MG63 (cell line): ENCODE measurements at regions not wholly inside any gene's neighbourhood (a gene's known extent, or its start where the extent isn't known, plus 50 kb on each side); places are given as distances from the start of the nearest gene placed in this dataset.
"Not testable (repeated sequence)": the region's sequence is repeated elsewhere in the genome, so short reads cannot be mapped to it uniquely, and the experiment has no call there.

Experiments used
- DNase-seq: peaks from one replicate; pipeline ENCODE4 v3.0.0-alpha.2; 2020
- H3K27me3 ChIP-seq: fragments of 250-450 bp; sonication (Bioruptor Pico); 2 replicates; pipeline ENCODE4 v1.5.1; 2020; ENCODE audit warnings: mild to moderate bottlenecking, moderate library complexity
- H3K36me3 ChIP-seq: fragments of 250-450 bp; sonication (Bioruptor Pico); 2 replicates; pipeline ENCODE4 v1.5.1; 2020; ENCODE audit warnings: mild to moderate bottlenecking, moderate library complexity
- H3K4me3 ChIP-seq: fragments of 250-450 bp; sonication (Bioruptor Pico); 2 replicates; pipeline ENCODE4 v1.5.1; 2020; ENCODE audit warnings: mild to moderate bottlenecking, moderate library complexity
- H3K9me3 ChIP-seq: fragments of 250-450 bp; sonication (Bioruptor Pico); 2 replicates; pipeline ENCODE4 v1.5.1; 2020; ENCODE audit warnings: mild to moderate bottlenecking, moderate library complexity

DNA sequence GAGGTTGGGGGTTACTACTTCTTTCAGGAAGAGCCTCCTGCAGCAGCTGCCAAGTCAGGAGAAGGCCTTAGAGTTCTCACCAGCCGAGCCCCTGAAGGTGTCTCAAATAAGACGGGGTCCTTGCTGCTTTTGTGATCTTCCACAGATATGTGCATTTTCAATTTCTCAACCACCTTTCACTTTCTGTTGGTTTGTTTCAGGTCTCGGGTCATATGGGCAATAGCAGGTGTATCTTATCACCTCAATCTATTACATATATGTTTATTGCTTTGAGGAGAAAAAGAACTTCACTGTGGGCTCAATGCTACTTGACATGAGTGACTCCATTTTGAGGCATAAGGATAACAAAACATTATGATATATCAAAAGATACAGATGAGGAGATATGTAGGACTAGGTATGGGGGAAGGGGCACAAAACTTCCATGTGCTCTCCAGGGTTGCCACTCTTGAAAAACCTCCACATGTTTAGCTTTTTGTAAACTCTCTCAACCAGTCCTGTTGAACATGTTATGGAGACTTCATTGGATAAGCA is 1171.4 kb upstream of the ADGRL2 start:
- DNase-seq = no peak
- H3K27me3 ChIP-seq = no peaks in the 10 kb centered on the region
- H3K4me3 ChIP-seq = no peak overlapping the region
- no peaks in the 10 kb centered on the region for H3K9me3 ChIP-seq
- H3K36me3 ChIP-seq = no peaks in the 10 kb centered on the region

DNA sequence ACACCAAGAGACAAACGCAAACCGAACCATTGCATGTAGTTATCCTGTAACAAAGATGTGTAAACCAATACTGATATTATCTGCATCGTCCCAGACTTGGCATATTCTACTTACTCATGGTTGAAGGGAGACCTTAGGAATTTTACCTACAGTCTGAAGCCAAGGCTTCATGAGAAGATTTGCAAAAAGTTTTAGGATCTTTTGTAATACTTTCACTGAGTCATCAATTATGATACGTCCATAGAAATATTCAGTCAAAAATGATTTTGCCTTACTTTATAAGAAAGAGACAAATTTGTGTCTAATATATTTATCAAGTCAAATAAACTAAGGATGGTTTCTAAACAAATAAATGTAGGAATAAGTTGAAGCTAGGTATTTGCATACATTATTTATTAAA is 1176.1 kb upstream of the ADGRL2 start:
- Histone ChIP-seq H3K27me3 (no peaks in the 10 kb centered on the region), H3K4me3 (no peak overlapping the region), H3K36me3 (no peaks in the 10 kb centered on the region), H3K9me3 (no peaks in the 10 kb centered on the region)
- DNase-seq = no peak

DNA sequence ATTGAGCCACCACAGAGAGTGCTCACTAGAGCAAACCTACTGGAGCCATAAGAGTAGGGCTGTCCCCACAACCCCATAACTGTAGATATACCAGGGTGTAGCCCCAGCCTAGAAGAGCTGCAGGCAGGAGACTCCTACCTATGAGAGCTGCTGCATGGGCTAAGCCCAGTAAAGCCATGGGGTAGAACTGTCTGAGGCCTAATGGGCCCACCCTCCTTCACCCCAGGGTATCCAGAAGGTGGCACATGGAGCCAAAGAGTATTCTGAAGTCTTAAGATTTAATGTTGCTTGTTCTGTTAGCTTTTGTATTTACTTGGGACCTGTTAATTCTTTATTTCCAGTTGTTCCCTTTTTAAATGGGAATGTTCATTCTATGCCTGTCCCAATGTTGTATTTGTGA is 1193.7 kb upstream of the ADGRL2 start:
- DNase-seq = no peak
- Histone ChIP-seq H3K27me3 (no peaks in the 10 kb centered on the region), H3K36me3 (no peaks in the 10 kb centered on the region), H3K4me3 (no peak overlapping the region), H3K9me3 (no peaks in the 10 kb centered on the region)

DNA sequence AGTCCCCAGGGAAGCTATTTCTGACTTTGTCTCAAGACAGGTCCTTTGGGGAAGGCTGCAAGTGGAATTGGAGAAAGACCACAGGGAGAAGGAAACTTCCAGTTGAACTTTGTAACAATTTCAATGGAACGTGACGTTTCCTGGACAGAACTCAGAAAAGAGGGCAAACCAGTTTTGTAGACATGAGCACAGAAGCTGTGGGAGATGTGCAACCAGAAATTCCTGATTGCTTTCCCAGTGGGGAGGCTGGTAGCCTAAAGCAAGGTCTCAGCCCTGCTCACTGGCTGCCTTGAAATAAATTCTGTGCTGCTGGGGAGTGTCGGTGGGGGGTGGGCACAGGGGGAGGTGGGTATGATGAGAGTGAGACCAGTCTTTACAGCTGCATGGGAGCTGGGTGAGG is 1206.7 kb upstream of the ADGRL2 start:
- Histone ChIP-seq H3K4me3 (no peak overlapping the region), H3K9me3 (no peaks in the 10 kb centered on the region), H3K36me3 (no peaks in the 10 kb centered on the region), H3K27me3 (no peaks in the 10 kb centered on the region)
- no peak for DNase-seq

DNA sequence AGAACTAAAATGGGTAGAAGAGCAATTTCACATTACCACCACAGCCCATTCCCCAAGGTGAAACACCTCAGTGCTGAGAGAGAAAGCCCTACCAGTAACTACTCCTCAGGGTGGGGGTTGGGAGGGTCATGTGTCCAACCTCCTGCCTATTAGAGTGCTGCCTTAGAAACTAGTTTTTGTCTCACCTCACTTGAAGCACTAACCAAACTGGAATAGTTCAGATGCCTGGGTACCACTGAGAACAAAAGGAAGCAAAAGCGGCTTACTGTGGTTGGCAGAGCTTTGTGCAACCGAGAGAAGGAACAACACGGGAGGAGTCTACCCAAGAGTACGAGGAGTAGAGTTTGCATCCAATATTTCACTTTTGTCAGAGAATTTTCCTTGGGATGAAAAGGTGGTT is 1207.5 kb upstream of the ADGRL2 start:
- Histone ChIP-seq H3K9me3 (no peaks in the 10 kb centered on the region), H3K27me3 (no peaks in the 10 kb centered on the region)

DNA sequence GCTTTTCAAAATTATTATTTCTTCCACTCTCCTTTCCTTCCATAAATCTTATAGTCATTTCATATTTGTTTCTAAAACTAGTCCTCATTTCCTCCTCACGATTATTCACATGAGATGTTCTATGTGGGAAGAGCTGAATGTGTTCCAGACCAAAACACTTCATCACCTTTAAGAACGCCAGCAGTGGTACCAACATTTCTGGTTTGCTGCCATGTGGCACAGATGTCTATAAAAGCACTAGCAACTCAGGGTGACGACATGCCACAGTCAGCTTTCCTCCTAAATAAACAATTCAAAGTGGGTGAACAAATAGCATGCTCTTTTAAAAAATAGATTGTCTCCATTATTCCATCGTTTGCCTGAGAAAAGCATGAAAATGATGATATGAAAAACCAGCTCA is 1217.8 kb upstream of the ADGRL2 start:
- H3K36me3 ChIP-seq = no peaks in the 10 kb centered on the region
- H3K4me3 ChIP-seq = no peak overlapping the region
- DNase-seq = peak; percentile 38
- H3K27me3 ChIP-seq = no peaks in the 10 kb centered on the region
- H3K9me3 ChIP-seq = no peaks in the 10 kb centered on the region; the same call in 1 of the 2 replicates

More for the DNA sequence above, 1207.5 kb upstream of the ADGRL2 start:
- H3K4me3 ChIP-seq = no peak overlapping the region
- H3K36me3 ChIP-seq = no peaks in the 10 kb centered on the region
- DNase-seq = no peak

DNA sequence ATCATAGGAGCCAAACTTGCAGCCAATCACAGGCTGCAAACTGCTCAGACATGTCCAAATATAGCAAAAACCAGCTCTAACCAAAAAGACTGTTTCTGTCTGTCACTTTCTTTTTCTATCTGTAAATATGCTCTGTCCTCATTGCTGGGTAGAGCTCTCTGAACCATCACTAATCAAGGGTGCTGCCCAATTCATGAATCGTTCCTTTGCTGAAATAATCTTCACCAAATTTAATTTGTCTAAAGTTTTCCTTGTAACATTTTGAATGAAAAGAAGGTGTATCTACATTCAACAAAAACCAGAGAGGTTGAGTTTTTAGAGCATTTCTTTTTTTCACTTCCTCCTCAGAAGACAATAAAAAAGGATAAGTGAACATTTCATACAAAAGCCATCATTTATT is 1221.7 kb upstream of the ADGRL2 start:
- DNase-seq = no peak
- no peaks in the 10 kb centered on the region for H3K36me3 ChIP-seq
- no peak overlapping the region for H3K4me3 ChIP-seq
- no peaks in the 10 kb centered on the region; the same call in 1 of the 2 replicates for H3K9me3 ChIP-seq
- H3K27me3 ChIP-seq = no peaks in the 10 kb centered on the region

DNA sequence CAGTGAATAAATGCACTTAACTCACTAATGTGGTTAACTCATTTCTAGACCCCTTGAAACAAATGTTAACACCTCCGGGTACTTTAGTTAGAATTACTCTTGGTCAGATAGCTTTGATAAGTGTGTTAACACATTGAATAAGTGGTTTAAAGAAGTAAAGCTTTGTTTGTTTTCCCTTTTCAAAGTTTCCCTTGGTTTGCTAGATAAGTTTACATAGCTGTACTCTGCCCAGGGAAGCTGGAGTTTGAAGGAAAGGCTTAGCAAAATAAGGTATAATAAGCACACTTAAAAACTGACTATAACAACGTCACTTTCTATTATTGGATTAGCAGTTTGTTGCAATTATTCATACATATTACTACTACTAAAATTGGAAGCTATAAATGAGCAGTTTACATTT is 1233.9 kb upstream of the ADGRL2 start:
- Histone ChIP-seq H3K36me3 (no peaks in the 10 kb centered on the region), H3K4me3 (no peak overlapping the region), H3K27me3 (no peaks in the 10 kb centered on the region), H3K9me3 (no peaks in the 10 kb centered on the region)
- DNase-seq = no peak

DNA sequence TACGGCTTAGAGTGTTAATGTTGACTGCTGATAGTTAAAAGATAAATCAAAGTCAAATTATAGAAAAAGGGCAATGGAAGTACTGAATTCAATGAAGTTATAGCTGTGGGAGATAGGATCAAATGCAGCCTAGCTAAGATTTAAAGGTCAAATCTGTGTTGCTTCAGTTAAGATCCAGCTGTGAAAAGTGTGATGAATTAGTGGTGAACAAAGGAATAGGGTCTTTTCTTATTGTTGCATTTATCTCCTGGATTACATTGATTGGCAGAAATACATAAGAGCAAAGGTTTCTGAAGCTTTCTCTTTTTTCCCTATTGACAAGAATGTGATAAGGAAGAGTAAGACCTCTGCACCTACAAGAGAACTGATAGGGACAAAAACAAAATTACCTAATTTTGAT is 1234.6 kb upstream of the ADGRL2 start:
- Histone ChIP-seq H3K27me3 (no peaks in the 10 kb centered on the region), H3K4me3 (no peak overlapping the region), H3K9me3 (no peaks in the 10 kb centered on the region), H3K36me3 (no peaks in the 10 kb centered on the region)
- DNase-seq = no peak

DNA sequence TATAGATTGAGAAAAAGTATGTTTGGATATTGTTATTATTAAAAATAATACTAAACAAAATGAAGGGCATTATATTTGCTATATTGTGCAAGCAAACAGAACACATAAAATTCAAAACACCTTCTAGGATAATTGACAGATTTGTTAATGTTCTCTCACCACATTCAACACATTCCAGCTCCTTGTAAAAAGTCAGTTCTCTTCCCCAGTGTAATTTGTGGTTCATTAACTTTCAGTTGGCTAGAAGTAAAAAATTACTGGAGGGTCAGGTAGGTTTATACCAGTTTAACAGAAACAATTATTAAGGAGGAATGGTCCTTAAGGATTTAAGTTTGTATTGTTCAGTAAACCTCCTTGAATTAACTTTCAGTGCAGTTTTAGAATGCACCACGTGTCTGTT is 1235.3 kb upstream of the ADGRL2 start:
- Histone ChIP-seq H3K9me3 (no peaks in the 10 kb centered on the region), H3K27me3 (no peaks in the 10 kb centered on the region), H3K4me3 (no peak overlapping the region), H3K36me3 (no peaks in the 10 kb centered on the region)
- DNase-seq = no peak

DNA sequence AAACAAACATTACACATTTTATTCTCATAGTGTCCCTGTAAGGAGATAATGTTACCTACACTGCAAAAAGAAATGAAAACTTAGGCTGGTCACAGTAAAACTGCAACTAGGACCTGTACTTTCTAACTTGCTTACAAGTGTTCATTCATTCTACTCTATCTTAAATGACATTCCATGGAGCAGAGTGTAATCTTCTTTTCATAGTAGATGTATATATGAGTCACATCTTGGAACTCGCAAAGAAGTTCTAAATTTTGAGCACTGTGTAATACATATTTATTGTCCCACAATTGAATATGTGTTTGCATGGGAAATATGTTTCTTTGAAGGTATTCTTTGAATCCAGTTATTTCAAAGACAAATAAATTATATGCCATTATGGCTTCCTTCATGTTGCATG is 1258.5 kb upstream of the ADGRL2 start:
- no peaks in the 10 kb centered on the region for H3K27me3 ChIP-seq
- no peaks in the 10 kb centered on the region for H3K36me3 ChIP-seq
- no peak overlapping the region for H3K4me3 ChIP-seq
- DNase-seq = no peak
- no peaks in the 10 kb centered on the region for H3K9me3 ChIP-seq

DNA sequence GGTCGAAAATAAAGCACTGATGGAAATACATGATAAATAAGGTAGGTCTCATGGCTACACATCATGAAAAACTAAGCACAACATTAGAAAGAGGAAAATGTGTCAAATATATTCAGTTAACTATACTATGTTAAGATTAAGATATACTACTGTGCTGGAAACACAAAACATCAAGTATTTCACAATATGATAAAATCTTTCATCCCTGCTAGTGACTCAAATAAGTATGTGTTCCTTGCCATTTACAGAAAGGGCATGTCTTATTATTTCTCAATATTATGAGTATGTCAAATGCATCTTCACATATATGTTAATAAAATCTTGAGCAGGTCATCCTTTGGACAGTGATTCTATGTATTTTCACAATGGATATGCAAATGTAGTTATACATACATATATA is 1260.1 kb upstream of the ADGRL2 start:
- H3K9me3 ChIP-seq = no peaks in the 10 kb centered on the region
- no peaks in the 10 kb centered on the region for H3K36me3 ChIP-seq
- no peak overlapping the region for H3K4me3 ChIP-seq
- H3K27me3 ChIP-seq = no peaks in the 10 kb centered on the region
- DNase-seq = no peak

DNA sequence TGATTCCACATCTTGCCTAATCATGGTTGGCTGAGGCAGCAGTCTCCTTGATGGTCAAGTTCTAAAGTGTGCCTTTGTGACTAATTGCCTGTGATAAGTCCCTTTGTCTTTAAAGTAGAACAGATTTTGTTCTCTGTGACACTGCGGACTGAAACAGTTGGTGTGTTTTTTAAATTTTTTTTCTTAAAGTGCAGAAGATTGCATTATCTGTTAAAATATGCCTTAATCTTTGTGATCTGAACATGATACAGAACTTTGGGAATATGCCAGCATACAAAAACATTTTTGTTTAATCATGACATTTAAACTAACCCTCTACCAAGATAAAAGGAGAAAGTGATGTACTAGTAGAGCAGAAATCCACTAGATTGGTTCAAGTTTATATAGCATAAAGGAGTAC is 1260.6 kb upstream of the ADGRL2 start:
- DNase-seq = no peak
- H3K9me3 ChIP-seq = no peaks in the 10 kb centered on the region
- no peaks in the 10 kb centered on the region for H3K36me3 ChIP-seq
- no peak overlapping the region for H3K4me3 ChIP-seq
- no peaks in the 10 kb centered on the region for H3K27me3 ChIP-seq

DNA sequence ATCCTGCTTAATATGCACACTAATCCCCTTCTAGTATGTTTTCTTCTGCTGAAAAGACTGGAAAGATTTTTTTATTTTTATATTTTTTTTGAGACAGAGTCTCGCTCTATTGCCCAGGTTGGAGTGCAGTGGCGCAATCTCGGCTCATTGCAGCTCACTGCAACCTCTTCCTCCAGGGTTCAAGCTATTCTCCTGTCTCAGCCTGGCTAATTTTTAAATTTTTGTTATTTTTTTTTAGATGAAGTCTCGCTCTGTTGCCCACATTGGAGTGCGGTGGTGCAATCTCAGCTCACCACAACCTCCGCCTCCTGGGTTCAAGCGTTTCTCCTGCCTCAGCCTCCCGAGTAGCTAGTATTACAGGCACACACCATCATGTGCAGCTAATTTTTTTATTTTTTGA is 1261.4 kb upstream of the ADGRL2 start:
- not testable (repeated sequence) for DNase-seq, H3K36me3 ChIP-seq, H3K4me3 ChIP-seq, H3K9me3 ChIP-seq, H3K27me3 ChIP-seq

DNA sequence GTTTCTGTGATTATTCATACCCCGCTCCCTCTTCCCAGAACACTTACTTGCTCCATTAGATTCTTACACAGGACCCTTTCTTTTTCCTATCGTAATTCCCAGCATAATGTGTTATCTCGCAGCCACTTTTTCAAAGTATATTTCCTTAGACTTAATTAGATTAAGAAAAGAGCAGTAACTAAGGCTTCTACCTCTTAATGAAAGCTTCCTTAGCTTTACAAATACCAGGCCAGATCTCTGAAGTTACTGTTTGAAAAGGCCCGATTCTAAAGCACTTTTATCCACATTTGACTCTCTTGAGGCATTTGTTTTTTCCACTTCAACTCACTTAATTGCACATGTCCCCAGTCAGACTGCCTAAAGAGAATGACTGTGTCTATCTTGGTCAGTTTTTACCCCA is 1264.3 kb upstream of the ADGRL2 start:
- DNase-seq = no peak
- H3K4me3 ChIP-seq = no peak overlapping the region
- H3K27me3 ChIP-seq = no peaks in the 10 kb centered on the region
- no peaks in the 10 kb centered on the region for H3K9me3 ChIP-seq
- H3K36me3 ChIP-seq = no peaks in the 10 kb centered on the region

DNA sequence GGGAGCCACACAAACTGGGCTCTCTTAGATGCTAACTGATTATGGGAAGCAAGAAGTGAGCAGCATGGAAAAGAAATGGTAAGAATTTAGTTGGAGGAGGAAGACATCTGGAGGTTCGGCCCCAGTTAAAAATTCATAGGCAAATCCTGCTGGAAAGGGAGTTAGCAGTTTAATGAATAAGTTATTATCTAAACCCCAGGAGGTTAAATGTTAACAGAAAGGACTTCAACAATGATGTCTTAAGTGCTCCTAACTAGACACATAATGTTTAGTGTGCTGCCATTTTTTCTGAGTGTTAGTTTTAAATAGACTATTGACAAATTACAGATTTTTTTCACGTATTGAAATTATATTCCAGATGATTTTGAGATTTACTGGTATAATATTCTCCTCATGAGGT is 1265.3 kb upstream of the ADGRL2 start:
- Histone ChIP-seq H3K27me3 (no peaks in the 10 kb centered on the region), H3K4me3 (no peak overlapping the region), H3K9me3 (no peaks in the 10 kb centered on the region), H3K36me3 (no peaks in the 10 kb centered on the region)
- DNase-seq = no peak

DNA sequence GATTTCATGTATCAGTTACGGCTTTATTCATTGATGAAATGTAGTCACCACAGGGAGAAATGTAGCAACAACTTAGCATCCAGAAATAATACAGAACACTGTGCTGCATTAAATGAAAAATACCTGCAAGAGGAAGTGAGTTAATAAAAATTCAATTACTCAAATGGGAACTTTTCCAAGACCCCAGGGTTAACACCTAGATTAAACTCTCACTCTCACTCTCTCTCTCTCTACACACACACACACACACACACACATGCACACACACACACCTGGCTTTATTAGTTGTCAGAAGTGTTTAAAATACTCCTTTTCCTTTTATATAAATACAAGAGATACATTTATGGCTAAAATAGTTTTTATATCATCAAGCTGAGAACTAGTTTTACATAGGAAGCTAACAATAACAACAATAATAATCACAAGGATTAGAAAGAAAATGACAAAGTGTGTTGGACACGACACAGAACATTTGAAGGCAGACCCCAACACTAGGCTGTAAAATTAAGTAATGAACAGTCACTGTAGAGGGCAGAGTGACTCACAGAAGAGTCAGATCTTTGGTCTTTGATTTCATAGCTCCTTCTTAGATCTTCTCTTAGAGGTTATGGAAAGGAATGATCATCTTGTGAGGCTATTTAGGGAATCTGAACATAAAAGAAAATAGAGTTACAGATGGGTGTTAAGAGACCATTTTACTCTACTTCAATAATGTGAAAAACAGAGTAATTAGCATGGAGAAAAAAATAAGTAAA is 1266.0 kb upstream of the ADGRL2 start:
- Histone ChIP-seq H3K4me3 (no peak overlapping the region), H3K27me3 (no peaks in the 10 kb centered on the region), H3K9me3 (no peaks in the 10 kb centered on the region), H3K36me3 (no peaks in the 10 kb centered on the region)
- no peak for DNase-seq

DNA sequence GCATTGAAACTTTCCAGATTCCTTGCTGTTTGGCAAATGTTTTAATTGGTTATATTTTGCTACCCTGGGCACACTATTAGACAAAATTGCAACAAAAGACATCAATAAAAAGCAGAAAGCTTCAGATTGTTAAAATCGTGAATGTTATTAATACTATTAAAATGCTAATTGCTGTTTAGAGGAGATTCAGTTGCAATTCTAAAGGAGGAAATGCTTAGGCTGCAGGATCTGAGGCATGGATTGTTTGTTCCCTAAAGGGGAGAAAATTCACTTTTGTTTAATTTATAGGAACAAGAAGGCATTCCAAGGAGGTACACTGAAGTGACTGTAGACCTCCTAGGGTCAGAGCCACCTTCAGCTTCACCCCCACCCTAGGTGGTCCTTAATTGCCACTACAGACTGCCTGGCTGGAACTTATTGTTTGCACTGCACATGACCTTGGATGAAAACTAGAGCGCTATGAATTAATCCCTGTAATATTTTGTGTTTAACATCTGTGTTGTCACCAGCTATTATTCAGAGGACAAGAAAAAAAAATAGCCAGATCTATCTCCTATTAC is 1266.9 kb upstream of the ADGRL2 start:
- Histone ChIP-seq H3K36me3 (no peaks in the 10 kb centered on the region), H3K9me3 (no peaks in the 10 kb centered on the region), H3K4me3 (no peak overlapping the region), H3K27me3 (no peaks in the 10 kb centered on the region)
- no peak for DNase-seq
